C4-2B (cell line): ENCODE measurements at regions not wholly inside any gene's neighbourhood (a gene's known extent, or its start where the extent isn't known, plus 50 kb on each side); places are given as distances from the start of the nearest gene placed in this dataset.

Experiments used
- H3K27ac ChIP-seq: fragments of 450-650 bp; 2 replicates; pipeline ENCODE4 v1.5.1; 2017
- ZFX ChIP-seq: fragments of 450-650 bp; IDR thresholded peaks from 2 replicates; pipeline ENCODE4 v1.6.1; 2017
- TF ChIP-seq, protein P1 (sequence below): fragments of 450-650 bp; conservative IDR thresholded peaks from 2 replicates; pipeline ENCODE4 v1.5.1; 2017; ENCODE audit warnings: mild to moderate bottlenecking

DNA sequence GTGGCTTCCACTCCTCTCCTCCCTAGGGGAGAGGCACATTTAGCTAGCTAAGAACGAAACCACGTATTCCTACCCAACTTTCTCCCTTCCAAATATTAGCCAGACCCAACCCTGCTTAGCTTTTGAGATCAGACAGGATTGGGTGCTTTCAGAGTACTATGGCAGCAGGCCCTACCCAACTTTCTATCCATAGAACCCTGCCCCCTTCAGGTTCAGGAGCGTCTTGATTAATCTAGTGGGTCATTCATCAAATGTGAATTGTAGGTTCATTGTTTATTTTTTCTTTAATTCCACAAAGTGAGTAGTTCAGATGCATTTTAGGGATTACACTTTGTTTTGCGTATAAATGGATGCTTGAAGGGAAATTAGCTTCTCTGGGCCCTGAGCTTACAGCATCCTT lies 188.3 kb downstream of the MIB1 start:
- TF ChIP-seq ZFX: no peak
- TF ChIP-seq, protein P1, sequence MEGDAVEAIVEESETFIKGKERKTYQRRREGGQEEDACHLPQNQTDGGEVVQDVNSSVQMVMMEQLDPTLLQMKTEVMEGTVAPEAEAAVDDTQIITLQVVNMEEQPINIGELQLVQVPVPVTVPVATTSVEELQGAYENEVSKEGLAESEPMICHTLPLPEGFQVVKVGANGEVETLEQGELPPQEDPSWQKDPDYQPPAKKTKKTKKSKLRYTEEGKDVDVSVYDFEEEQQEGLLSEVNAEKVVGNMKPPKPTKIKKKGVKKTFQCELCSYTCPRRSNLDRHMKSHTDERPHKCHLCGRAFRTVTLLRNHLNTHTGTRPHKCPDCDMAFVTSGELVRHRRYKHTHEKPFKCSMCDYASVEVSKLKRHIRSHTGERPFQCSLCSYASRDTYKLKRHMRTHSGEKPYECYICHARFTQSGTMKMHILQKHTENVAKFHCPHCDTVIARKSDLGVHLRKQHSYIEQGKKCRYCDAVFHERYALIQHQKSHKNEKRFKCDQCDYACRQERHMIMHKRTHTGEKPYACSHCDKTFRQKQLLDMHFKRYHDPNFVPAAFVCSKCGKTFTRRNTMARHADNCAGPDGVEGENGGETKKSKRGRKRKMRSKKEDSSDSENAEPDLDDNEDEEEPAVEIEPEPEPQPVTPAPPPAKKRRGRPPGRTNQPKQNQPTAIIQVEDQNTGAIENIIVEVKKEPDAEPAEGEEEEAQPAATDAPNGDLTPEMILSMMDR: peak; percentile 8; the same call in 1 of the 2 replicates
- H3K27ac ChIP-seq: no peak overlapping the region

DNA sequence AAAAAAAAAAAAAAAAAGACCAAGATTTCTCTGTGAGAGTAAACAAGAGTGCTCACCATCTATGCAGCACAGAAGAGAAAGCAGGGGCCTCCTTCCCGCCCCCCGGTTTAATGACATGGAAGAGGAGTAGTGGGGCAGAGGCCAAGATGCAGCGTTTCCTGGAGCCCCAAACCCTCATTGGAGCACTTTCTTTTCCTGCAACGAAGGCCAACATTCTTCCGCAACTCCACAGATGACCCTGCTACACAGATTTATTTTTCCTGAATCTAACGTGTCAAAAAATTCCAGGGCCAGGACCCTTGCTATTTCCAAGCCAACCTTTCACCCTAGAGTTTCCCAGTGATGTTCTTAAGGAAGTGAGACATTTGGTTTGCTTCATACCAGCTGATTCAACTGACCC lies 189.6 kb downstream of the MIB1 start:
- no peak overlapping the region for H3K27ac ChIP-seq
- TF ChIP-seq, protein P1: no peak
- TF ChIP-seq ZFX: no peak

- H3K27ac ChIP-seq: no peak overlapping the region
- no peak for TF ChIP-seq ZFX
- TF ChIP-seq, protein P1: no peak
Measured at GRCh38 chr18:21933931-21934765, 193.6 kb downstream of the MIB1 start.

GRCh38 chr18:21934766-21935015 lies 194.1 kb downstream of the MIB1 start:
- no peak for TF ChIP-seq ZFX
- TF ChIP-seq, protein P1: no peak
- no peak overlapping the region for H3K27ac ChIP-seq

DNA sequence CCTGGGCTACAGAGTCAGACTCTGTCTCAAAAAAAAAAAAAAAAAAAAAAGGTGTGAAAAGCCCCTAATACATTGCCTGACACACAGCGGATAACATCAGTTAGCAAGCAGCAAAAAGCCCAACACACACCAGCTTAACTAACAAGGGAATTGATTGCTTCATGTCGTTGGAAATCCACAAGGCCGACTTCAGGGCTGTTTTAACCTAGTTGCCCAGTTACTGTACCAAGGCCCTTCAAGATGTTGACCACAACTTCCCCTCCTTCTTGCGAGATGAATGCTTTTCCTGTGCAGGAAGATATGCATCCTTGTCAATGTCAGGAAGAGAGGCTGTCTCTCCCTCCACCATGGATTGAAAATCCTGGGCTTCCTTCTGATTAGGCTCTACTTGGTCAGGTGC lies 202.9 kb downstream of the MIB1 start:
- TF ChIP-seq, protein P1: no peak
- no peak for TF ChIP-seq ZFX
- no peak overlapping the region for H3K27ac ChIP-seq

DNA sequence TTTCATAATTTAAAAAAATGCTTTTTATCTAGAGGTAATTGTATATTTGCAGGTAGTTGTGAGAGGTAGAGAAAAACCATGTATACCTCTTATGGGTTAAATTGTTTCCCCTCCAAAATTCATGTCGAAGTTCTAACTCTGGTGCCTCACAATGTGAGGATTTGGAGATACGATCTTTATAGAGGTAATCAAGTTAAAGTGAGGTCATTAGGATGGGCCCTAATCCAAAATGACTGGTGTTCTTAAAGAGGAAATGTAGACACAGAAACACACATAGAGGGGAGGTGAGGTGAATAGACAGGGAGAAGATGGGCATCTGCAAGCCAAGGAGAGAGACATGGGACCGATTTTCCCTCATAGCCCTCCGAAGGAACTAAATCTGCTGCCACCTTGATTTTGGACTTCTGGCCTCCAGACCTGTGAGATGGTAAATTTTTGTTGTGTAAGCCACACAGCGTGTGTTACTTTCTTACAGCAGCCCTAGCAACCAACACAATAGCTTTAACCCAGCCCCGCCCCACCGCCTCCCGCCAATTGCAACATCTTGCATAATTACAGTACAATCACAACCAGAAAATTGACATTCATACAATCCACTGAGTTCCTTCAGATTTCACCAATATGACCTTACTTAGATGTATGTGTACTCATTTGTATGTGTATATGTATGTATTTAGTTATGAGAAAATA lies 208.9 kb downstream of the MIB1 start:
- TF ChIP-seq, protein P1: no peak
- TF ChIP-seq ZFX: no peak

More for the DNA sequence above, 208.9 kb downstream of the MIB1 start:
- H3K27ac ChIP-seq: no peak overlapping the region
